NCI-H2081 (cell line): ENCODE measurements at regions not wholly inside any gene's neighbourhood (a gene's known extent, or its start where the extent isn't known, plus 50 kb on each side); places are given as distances from the start of the nearest gene placed in this dataset.

Source experiments
- DNase-seq, 2 experiments: peaks; one replicate each; lab custom pipeline; 2025; lab: John Stamatoyannopoulos, UW

GRCh38 chr16:79264237-79265109 is 336.1 kb downstream of the MAF start:
- no peak for DNase-seq

- DNase-seq, result no peak
Observed at GRCh38 chr16:79263425-79263824, 337.1 kb downstream of the MAF start.
